ENCODE measurements at regions not wholly inside any gene's neighbourhood (a gene's known extent, or its start where the extent isn't known, plus 50 kb on each side); places are given as distances from the start of the nearest gene placed in this dataset.

DNA sequence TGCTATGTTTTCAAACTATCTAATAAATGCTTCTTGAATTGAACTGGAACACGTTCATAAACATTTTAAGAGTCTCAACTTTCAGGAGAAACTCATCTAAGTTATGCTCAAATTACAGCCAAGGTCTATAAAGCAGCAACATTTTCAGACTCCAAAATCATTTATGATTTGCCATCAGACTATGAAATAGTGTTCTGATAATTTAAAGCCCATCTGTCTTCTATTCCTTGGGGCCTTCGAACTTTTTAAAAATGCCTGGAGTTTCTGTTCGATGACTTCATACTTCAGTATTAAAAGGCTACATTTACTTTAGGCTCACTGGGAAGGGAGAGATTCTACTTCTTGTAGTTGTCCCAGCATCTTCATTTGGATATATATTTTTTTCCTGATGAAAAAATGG is 73.6 kb upstream of the NXPH2 start:
- TF ChIP-seq EZH2 (IDR thresholded peaks at IDR 0.05) (no peak), POLR2AphosphoS5 (IDR thresholded peaks at IDR 0.05; ENCODE audit: borderline replicate concordance, low read depth, low read length) (no peak), FOXP2 (optimal IDR thresholded peaks at IDR 0.05; ENCODE audit: control extremely low read depth, extremely low read length, insufficient read depth) (no peak)
